Activated B cell treated with CpG ODN at 0.5 μM for 24 hours (primary cell): ENCODE measurements at regions not wholly inside any gene's neighbourhood (a gene's known extent, or its start where the extent isn't known, plus 50 kb on each side); places are given as distances from the start of the nearest gene placed in this dataset.
"Not testable (repeated sequence)": the region's sequence is repeated elsewhere in the genome, so short reads cannot be mapped to it uniquely, and the experiment has no call there.

Experiments
- ATAC-seq: fragments of 200-7000 bp; cut with Tn5 transposase; one replicate; pipeline ENCODE4 v1.10.0; 2021; ENCODE audit warnings: low read depth, mild to moderate bottlenecking, moderate library complexity
- CTCF ChIA-PET: fragments of 350-600 bp; sonication (Branson Sonifier 250); formaldehyde crosslinking; loops from one replicate; lab custom pipeline; 2021; ENCODE audit warnings: antibody characterized with exemption; lab: Charles Lee
- POLR2A ChIA-PET: fragments of 350-600 bp; sonication (Branson Sonifier 250); formaldehyde crosslinking; loops from one replicate; lab custom pipeline; 2021; ENCODE audit warnings: antibody characterized with exemption; lab: Charles Lee
- DNase-seq: peaks from one replicate; pipeline ENCODE4 v3.0.0; 2022
- H3K27ac Mint-ChIP-seq: one replicate; pipeline ENCODE4 v1.8.0; 2020; ENCODE audit warnings: mixed read lengths
- H3K27me3 Mint-ChIP-seq: one replicate; pipeline ENCODE4 v1.8.0; 2021; ENCODE audit warnings: mixed read lengths
- H3K36me3 Mint-ChIP-seq: one replicate; pipeline ENCODE4 v1.8.0; 2021; ENCODE audit warnings: low read depth, mixed read lengths
- H3K4me1 Mint-ChIP-seq: one replicate; pipeline ENCODE4 v1.8.0; 2021; ENCODE audit warnings: mixed read lengths
- H3K4me3 Mint-ChIP-seq: one replicate; pipeline ENCODE4 v1.8.0; 2020; ENCODE audit warnings: mild to moderate bottlenecking, mixed read lengths
- H3K9me3 Mint-ChIP-seq: one replicate; pipeline ENCODE4 v1.8.0; 2020; ENCODE audit warnings: mixed read lengths
- CTCF ChIP-seq: fragments of 200-600 bp; IDR thresholded peaks from one replicate; pipeline ENCODE4 v1.8.0; 2022; ENCODE audit warnings: antibody characterized with exemption, mild to moderate bottlenecking
- intact Hi-C: fragments of 100-400 bp; cut with micrococcal nuclease; formaldehyde crosslinking; loops from one replicate; pipeline ENCODE4 v1.15.1; 2024

- H3K36me3 Mint-ChIP-seq: no peaks in the 10 kb centered on the region
- no peak overlapping the region for H3K4me3 Mint-ChIP-seq
- H3K27me3 Mint-ChIP-seq: no peaks in the 10 kb centered on the region
- ChIA-PET POLR2A (no interaction called here), CTCF (no interaction called here)
- no peak for DNase-seq
- peaks cover 4% of the 10 kb centered on the region for H3K9me3 Mint-ChIP-seq
- no peaks in the 10 kb centered on the region for H3K4me1 Mint-ChIP-seq
- no peak overlapping the region for H3K27ac Mint-ChIP-seq
- intact Hi-C loops: no loop called here
- TF ChIP-seq CTCF: no peak
- ATAC-seq: no peak
Observed at GRCh38 chr5:92942762-92943161, 638.3 kb downstream of the NR2F1-AS1 start.

- Mint-ChIP-seq H3K4me3 (no peak overlapping the region), H3K9me3 (peaks cover 2% of the 10 kb centered on the region), H3K27me3 (no peaks in the 10 kb centered on the region), H3K27ac (no peak overlapping the region), H3K36me3 (no peaks in the 10 kb centered on the region), H3K4me1 (no peaks in the 10 kb centered on the region)
- POLR2A ChIA-PET: no interaction called here
- no peak for DNase-seq
- TF ChIP-seq CTCF: no peak
- intact Hi-C loops: no loop called here
- ATAC-seq: no peak
- CTCF ChIA-PET: no interaction called here
Observed at GRCh38 chr5:92941806-92942205, 639.2 kb downstream of the NR2F1-AS1 start.

- H3K4me1 Mint-ChIP-seq: no peaks in the 10 kb centered on the region
- no peak for TF ChIP-seq CTCF
- H3K36me3 Mint-ChIP-seq: no peaks in the 10 kb centered on the region
- no peak for DNase-seq
- H3K27ac Mint-ChIP-seq: no peak overlapping the region
- POLR2A ChIA-PET: no interaction called here
- H3K4me3 Mint-ChIP-seq: no peak overlapping the region
- ATAC-seq: no peak
- no peaks in the 10 kb centered on the region for H3K9me3 Mint-ChIP-seq
- no peaks in the 10 kb centered on the region for H3K27me3 Mint-ChIP-seq
- CTCF ChIA-PET: no interaction called here
- intact Hi-C loops: no loop called here
Observed at GRCh38 chr5:92939428-92939827, 641.6 kb downstream of the NR2F1-AS1 start.

GRCh38 chr5:92937396-92937795 lies 643.6 kb downstream of the NR2F1-AS1 start:
- POLR2A ChIA-PET, H3K9me3 Mint-ChIP-seq, H3K27ac Mint-ChIP-seq, H3K36me3 Mint-ChIP-seq, H3K27me3 Mint-ChIP-seq, ATAC-seq, CTCF ChIA-PET, DNase-seq, H3K4me3 Mint-ChIP-seq, H3K4me1 Mint-ChIP-seq, intact Hi-C loops: not testable (repeated sequence)

- H3K4me3 Mint-ChIP-seq: no peak overlapping the region
- DNase-seq (no peak), ATAC-seq (no peak)
- TF ChIP-seq CTCF: no peak
- H3K27me3 Mint-ChIP-seq: no peaks in the 10 kb centered on the region
- ChIA-PET CTCF (no interaction called here), POLR2A (no interaction called here)
- H3K36me3 Mint-ChIP-seq: no peaks in the 10 kb centered on the region
- H3K27ac Mint-ChIP-seq: no peak overlapping the region
- no peaks in the 10 kb centered on the region for H3K4me1 Mint-ChIP-seq
- intact Hi-C loops: no loop called here
- peaks cover 6% of the 10 kb centered on the region for H3K9me3 Mint-ChIP-seq
Observed at GRCh38 chr5:92930057-92930456, 651.0 kb downstream of the NR2F1-AS1 start.

GRCh38 chr5:92927291-92927778 lies 653.7 kb downstream of the NR2F1-AS1 start:
- ChIA-PET POLR2A (no interaction called here), CTCF (no interaction called here)
- no peaks in the 10 kb centered on the region for H3K4me1 Mint-ChIP-seq
- TF ChIP-seq CTCF: no peak
- peaks cover 6% of the 10 kb centered on the region for H3K9me3 Mint-ChIP-seq
- ATAC-seq (no peak), DNase-seq (no peak)
- no peaks in the 10 kb centered on the region for H3K36me3 Mint-ChIP-seq
- H3K27ac Mint-ChIP-seq: no peak overlapping the region
- H3K27me3 Mint-ChIP-seq: no peaks in the 10 kb centered on the region
- no peak overlapping the region for H3K4me3 Mint-ChIP-seq
- intact Hi-C loops: no loop called here
